Smooth muscle cell (in vitro differentiated cells): ENCODE measurements at regions not wholly inside any gene's neighbourhood (a gene's known extent, or its start where the extent isn't known, plus 50 kb on each side); places are given as distances from the start of the nearest gene placed in this dataset.

ENCODE experiments used
- DNase-seq: peaks from one replicate; lab custom pipeline; 2025; ENCODE audit not compliant: unreplicated experiment; lab: John Stamatoyannopoulos, UW
- H2AFZ ChIP-seq: fragments of 200-600 bp; sonication (generic); 2 replicates; pipeline ENCODE4 v1.6.0; 2016; ENCODE audit warnings: antibody characterized with exemption, low read depth, mild to moderate bottlenecking
- H3F3A ChIP-seq: fragments of 200-600 bp; sonication (generic); 2 replicates; pipeline ENCODE4 v1.6.0; 2017; ENCODE audit warnings: antibody characterized with exemption, low read depth
- H3K27ac ChIP-seq: fragments of 200-600 bp; sonication (generic); 2 replicates; pipeline ENCODE4 v1.5.1; 2016; ENCODE audit warnings: low read depth, mild to moderate bottlenecking
- H3K27me3 ChIP-seq: fragments of 200-600 bp; sonication (generic); 2 replicates; pipeline ENCODE4 v1.6.1; 2016; ENCODE audit warnings: low read depth, mild to moderate bottlenecking
- H3K36me3 ChIP-seq: fragments of 200-600 bp; sonication (generic); 2 replicates; pipeline ENCODE4 v1.5.1; 2016; ENCODE audit warnings: low read depth
- H3K4me1 ChIP-seq: fragments of 200-600 bp; sonication (generic); 2 replicates; pipeline ENCODE4 v1.5.1; 2016; ENCODE audit warnings: low read depth
- H3K4me2 ChIP-seq: fragments of 200-600 bp; sonication (generic); 2 replicates; pipeline ENCODE4 v1.6.0; 2016; ENCODE audit warnings: mild to moderate bottlenecking
- H3K4me3 ChIP-seq: fragments of 200-600 bp; sonication (generic); 2 replicates; pipeline ENCODE4 v1.5.1; 2016; ENCODE audit warnings: mild to moderate bottlenecking
- H3K79me2 ChIP-seq: fragments of 200-600 bp; sonication (generic); 2 replicates; pipeline ENCODE4 v1.6.0; 2016; ENCODE audit warnings: low read depth, mild to moderate bottlenecking
- H3K9ac ChIP-seq: fragments of 200-600 bp; sonication (generic); 2 replicates; pipeline ENCODE4 v1.6.0; 2016; ENCODE audit warnings: low read depth
- H3K9me3 ChIP-seq: fragments of 200-600 bp; sonication (generic); replicated peaks from 2 replicates; pipeline ENCODE4 v1.5.1; 2016; ENCODE audit warnings: low read depth
- H4K20me1 ChIP-seq: fragments of 200-600 bp; sonication (generic); 2 replicates; pipeline ENCODE4 v1.6.0; 2016; ENCODE audit warnings: low read depth
- WGBS: methylation state at CpG from one replicate; pipeline ENCODE4 v1.1.7; 2016; ENCODE audit warnings: low lambda C conversion rate; 5-methylcytosine and 5-hydroxymethylcytosine counted together
- TF ChIP-seq, protein P1 (sequence below): fragments of 200-600 bp; sonication (generic); IDR thresholded peaks from 2 replicates; pipeline ENCODE4 v1.5.1; 2017; ENCODE audit warnings: borderline replicate concordance, mild to moderate bottlenecking, antibody characterized with exemption; ENCODE audit not compliant: insufficient read depth, poor library complexity, severe bottlenecking

DNA sequence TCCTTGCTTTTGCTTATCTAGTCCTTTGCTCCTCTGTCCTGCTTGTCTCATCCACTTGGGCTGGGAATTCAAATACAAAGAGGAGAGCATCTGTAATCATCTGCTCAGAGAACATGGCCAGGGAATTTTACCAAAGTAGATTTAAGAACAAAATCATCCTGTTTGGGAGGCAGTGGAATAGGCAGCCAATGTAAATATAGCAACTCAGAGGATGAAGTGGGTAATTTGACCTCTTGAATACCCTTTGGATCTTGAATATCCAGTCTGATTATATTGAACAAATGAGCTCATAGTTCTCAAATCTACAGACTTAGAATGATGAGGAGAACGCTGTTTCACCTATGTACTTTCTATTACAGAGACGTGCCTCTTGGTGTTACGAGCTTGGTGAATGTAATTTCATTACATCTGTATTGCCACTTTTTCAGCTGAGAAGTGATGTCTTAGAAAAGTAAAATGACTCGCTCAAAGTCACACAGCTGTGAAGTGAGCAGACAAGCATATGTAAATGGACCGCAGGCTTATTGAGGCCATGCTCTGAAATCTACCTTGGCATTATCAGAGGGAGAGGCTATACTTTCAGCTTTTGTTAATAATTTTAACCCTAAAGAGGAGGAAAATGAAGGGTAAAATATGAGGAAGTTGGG, 266.3 kb downstream of the MTX2 start:
- 74% methylated on average over 5 of the region's 5 CpGs for WGBS
- Histone ChIP-seq H3K4me2 (no peak overlapping the region), H3F3A (no peaks in the 10 kb centered on the region), H3K27me3 (no peaks in the 10 kb centered on the region), H3K79me2 (no peaks in the 10 kb centered on the region), H4K20me1 (no peaks in the 10 kb centered on the region), H3K27ac (no peak overlapping the region), H3K4me3 (no peak overlapping the region), H3K4me1 (no peaks in the 10 kb centered on the region), H3K9me3 (no peaks in the 10 kb centered on the region), H2AFZ (no peak overlapping the region), H3K36me3 (no peaks in the 10 kb centered on the region), H3K9ac (no peak overlapping the region)
- no peak for DNase-seq
- TF ChIP-seq, protein P1, sequence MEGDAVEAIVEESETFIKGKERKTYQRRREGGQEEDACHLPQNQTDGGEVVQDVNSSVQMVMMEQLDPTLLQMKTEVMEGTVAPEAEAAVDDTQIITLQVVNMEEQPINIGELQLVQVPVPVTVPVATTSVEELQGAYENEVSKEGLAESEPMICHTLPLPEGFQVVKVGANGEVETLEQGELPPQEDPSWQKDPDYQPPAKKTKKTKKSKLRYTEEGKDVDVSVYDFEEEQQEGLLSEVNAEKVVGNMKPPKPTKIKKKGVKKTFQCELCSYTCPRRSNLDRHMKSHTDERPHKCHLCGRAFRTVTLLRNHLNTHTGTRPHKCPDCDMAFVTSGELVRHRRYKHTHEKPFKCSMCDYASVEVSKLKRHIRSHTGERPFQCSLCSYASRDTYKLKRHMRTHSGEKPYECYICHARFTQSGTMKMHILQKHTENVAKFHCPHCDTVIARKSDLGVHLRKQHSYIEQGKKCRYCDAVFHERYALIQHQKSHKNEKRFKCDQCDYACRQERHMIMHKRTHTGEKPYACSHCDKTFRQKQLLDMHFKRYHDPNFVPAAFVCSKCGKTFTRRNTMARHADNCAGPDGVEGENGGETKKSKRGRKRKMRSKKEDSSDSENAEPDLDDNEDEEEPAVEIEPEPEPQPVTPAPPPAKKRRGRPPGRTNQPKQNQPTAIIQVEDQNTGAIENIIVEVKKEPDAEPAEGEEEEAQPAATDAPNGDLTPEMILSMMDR, result no peak

DNA sequence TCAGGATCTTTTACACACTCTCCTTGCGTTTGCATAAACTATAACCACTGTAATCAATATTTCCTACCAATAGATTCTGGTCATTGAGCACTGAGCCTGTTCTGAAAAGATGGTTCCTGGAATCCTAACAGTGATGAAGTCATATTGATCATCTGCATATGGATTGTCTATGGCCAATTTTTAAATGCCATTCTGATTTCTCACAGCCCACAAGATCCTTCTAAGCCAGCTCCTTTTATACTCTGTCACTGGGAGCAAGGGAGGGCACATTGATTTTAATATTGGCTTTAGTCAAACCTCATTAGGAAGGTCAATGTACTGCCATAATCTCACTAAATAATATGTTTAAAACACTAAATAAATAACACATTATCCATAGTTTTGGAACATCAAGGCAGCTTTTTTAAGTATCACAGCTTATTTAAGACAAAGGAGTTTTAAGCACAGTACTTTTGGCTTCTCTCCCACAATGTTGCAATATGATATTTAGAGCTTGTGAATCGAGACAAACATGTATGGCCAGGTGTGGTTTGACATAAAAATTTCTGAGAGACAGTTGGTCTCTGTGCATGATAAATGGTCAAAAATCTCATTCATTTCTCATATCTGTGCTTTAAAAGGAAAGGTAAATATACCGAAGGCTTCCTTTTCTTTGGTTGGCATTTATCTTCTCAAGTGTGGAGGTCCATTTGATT, 267.3 kb downstream of the MTX2 start:
- Histone ChIP-seq H3K4me3 (no peak overlapping the region), H3K4me2 (no peak overlapping the region), H3K36me3 (no peaks in the 10 kb centered on the region), H3K9me3 (no peaks in the 10 kb centered on the region), H3F3A (no peaks in the 10 kb centered on the region), H3K9ac (no peak overlapping the region), H3K79me2 (no peaks in the 10 kb centered on the region), H4K20me1 (no peaks in the 10 kb centered on the region), H3K4me1 (no peaks in the 10 kb centered on the region), H2AFZ (no peak overlapping the region), H3K27ac (no peak overlapping the region), H3K27me3 (no peaks in the 10 kb centered on the region)
- TF ChIP-seq, protein P1, result no peak
- DNase-seq, result no peak
- 88% methylated on average over 3 of the region's 3 CpGs for WGBS

DNA sequence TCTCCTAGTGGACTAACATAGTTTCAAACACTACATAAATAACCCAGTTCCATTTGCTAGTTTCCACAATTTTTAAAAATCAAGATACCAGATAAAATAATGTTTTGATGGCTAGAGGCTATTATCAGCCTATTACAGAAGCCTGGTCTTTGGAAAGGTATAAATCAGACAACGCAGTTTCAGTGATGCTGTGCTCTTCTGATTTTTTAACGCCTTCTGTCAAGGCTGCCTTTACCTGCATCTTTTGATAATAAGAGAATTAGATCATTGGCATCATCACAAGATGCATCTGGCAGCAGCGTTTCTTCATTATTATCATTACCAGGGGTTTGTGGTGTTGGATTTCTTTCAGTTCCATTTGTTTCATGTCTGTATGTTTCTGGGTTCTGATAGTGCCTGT, 268.7 kb downstream of the MTX2 start:
- TF ChIP-seq, protein P1, result no peak
- no peaks in the 10 kb centered on the region for H3K36me3 ChIP-seq
- H3K79me2 ChIP-seq, result no peaks in the 10 kb centered on the region
- 95% methylated on average over 3 of the region's 3 CpGs for WGBS
- no peaks in the 10 kb centered on the region for H4K20me1 ChIP-seq
- no peak overlapping the region for H2AFZ ChIP-seq
- no peak for DNase-seq
- H3K27ac ChIP-seq, result no peak overlapping the region
- no peak overlapping the region for H3K9ac ChIP-seq
- H3K9me3 ChIP-seq, result no peaks in the 10 kb centered on the region
- no peaks in the 10 kb centered on the region for H3F3A ChIP-seq
- H3K4me3 ChIP-seq, result no peak overlapping the region
- H3K4me2 ChIP-seq, result no peak overlapping the region
- H3K4me1 ChIP-seq, result no peaks in the 10 kb centered on the region
- H3K27me3 ChIP-seq, result peaks cover 3% of the 10 kb centered on the region

DNA sequence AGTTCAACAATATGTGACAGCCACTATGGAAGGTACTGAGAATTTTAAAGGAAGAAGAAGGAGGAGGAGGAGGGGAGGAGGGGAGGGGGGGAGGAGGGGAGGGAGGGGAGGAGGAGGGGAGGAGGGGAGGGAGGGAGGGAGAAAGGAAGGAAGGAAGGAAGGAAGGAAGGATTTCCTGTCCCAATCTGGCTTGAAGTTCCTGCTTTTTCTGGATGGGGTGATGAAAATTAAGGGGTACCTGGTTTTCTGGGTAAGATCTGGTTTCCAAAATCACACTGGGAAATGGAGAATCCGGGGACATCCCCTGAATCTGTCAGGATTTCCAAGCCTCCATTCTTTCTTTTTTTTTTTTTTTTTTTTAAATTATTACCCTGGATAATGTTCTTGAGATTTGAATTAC, 271.8 kb downstream of the MTX2 start:
- Histone ChIP-seq H3K36me3 (no peaks in the 10 kb centered on the region), H3K4me2 (no peak overlapping the region), H3K9me3 (no peaks in the 10 kb centered on the region), H3F3A (no peaks in the 10 kb centered on the region), H3K27me3 (peaks cover 18% of the 10 kb centered on the region), H4K20me1 (no peaks in the 10 kb centered on the region), H3K79me2 (no peaks in the 10 kb centered on the region), H3K9ac (no peak overlapping the region), H2AFZ (no peak overlapping the region), H3K27ac (no peak overlapping the region), H3K4me1 (no peaks in the 10 kb centered on the region), H3K4me3 (no peak overlapping the region)
- 89% methylated on average over 1 of the region's 1 CpG for WGBS
- TF ChIP-seq, protein P1, result no peak
- no peak for DNase-seq
